RKO (cell line): ENCODE measurements at regions not wholly inside any gene's neighbourhood (a gene's known extent, or its start where the extent isn't known, plus 50 kb on each side); places are given as distances from the start of the nearest gene placed in this dataset.

Experiments used
- DNase-seq: peaks from one replicate; pipeline ENCODE4 v3.0.0-alpha.2; 2016; ENCODE audit warnings: low spot score

DNA sequence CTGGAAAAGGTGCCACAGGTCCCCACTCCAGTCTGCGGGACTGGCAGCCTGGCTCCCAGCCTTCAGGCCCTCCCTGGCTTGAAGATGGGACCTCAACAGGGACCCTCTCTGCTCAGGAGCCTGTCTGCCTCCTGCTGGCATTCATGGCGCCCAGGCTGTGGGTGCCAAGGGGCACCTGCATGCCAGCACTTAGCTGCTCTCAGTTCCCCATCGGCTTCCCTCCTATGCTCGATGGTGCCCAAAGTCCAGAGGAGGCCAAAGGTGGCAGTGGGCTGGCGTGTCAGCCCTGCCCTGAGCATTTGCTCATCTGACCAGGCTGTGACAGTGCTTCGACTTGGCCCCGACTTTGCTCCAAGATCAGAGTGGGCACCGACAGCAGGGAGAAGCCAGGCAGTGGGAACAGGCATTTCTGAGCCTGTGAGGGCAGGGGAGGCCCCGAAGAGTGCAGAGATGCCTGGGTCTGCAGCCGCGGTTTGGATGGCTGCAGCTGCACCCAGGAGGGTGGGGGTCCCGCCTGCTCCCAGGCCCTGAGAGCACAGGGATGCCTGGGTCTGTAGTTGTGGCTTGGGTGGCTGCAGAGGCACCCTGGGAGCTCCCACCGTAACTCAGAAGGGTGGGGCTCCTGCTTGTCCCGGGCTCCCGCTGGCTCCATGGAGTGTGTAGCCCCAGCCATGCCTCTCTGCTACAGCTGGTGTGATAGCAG lies 463.6 kb downstream of the TBC1D22A start:
- DNase-seq, result no peak

DNA sequence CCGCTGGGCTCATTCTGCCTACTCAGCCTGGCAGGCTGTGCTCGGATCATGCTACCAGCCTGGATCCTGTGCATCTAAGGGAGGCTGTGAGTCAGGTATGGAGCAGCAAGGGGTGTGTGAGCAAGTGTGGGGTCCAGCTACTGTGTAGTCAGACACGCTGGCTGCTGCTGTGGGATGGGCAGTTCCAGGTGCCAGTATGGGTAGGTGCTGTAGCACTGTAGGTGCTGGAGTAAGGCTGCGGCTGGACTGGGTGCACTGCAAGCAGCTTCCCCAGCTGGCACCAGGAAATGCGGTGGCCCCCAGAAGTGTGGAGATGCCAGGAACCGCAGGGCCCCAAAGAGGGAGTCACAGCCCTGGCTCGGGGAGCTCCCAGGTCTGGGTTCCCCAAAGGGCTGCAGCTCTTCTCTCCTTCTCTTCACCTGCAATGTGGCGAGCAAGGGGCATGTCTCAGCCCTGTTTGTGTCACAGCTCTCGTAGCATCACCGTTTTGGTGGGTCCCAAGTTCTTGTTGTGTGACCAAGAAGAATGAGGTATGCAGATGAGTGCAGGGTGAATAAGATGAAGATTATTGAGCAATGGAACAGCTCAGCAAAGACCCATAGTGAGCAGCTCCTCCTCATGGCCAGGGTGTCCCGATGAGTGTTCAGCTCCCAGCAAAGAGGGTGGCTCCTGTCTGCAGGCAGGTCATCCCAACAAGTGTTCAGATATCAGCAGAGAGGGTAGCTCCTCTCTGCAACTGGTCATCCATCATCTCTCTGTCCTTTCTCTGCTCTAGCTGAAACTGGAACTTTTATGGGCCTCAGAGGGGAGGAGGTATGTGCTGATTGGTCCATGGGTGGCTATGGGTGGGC lies 462.9 kb downstream of the TBC1D22A start:
- DNase-seq, result no peak
